ENCODE measurements at regions not wholly inside any gene's neighbourhood (a gene's known extent, or its start where the extent isn't known, plus 50 kb on each side); places are given as distances from the start of the nearest gene placed in this dataset.

- TF ChIP-seq LARP7 (IDR thresholded peaks at IDR 0.05), result no peak
- TF ChIP-seq POLR2AphosphoS5 (IDR thresholded peaks at IDR 0.05; ENCODE audit: low read length), result no peak
- no peak for TF ChIP-seq YY1 (IDR thresholded peaks at IDR 0.05; ENCODE audit: low read depth, low read length)
Observed at GRCh38 chr4:127357765-127358164, 275.0 kb upstream of the INTU start (continued).

- in situ Hi-C loops (cut with MboI) (no loop called here), intact Hi-C loops (cut with micrococcal nuclease; ENCODE audit: unreplicated experiment) (no loop called here)
- no TSS peak for BruUV-seq (replicated peaks)
- Histone ChIP-seq H3K9me3 (replicated peaks; ENCODE audit: control insufficient read depth, insufficient read depth, low read length) (no peaks in the 10 kb centered on the region), H2AFZ (ENCODE audit: control insufficient read depth, low read depth, low read length) (no peak overlapping the region), H3K4me2 (ENCODE audit: control insufficient read depth, insufficient read depth) (no peak overlapping the region), H3K36me3 (ENCODE audit: control insufficient read depth in 2 of 2, insufficient read depth in 2 of 2, low read length in 1 of 2) (no peaks in the 10 kb centered on the region), H3K4me3 (no peak overlapping the region), H3K79me2 (ENCODE audit: control insufficient read depth, insufficient read depth, low read length) (no peaks in the 10 kb centered on the region), H3K27me3 (replicated peaks in 1 of 2; ENCODE audit: control insufficient read depth in 2 of 2, insufficient read depth in 2 of 2, low read length in 1 of 2) (no peaks in the 10 kb centered on the region), H3K4me1 (ENCODE audit: control insufficient read depth, insufficient read depth, low read length) (no peaks in the 10 kb centered on the region), H4K20me1 (ENCODE audit: control insufficient read depth, insufficient read depth) (no peaks in the 10 kb centered on the region), H3K9ac (ENCODE audit: control insufficient read depth, insufficient read depth, low read length) (no peak overlapping the region), H3K27ac (ENCODE audit: control insufficient read depth, insufficient read depth) (no peak overlapping the region)
- FAIRE-seq (no peak), DNase-seq (ENCODE audit: low read depth, low spot score) (no peak), ATAC-seq (no peak)
- SMC1A ChIA-PET (ENCODE audit: uncharacterized antibody, unreplicated experiment), result no interaction called here
- POLR2A ChIA-PET, result no interaction called here
- RAD21 ChIA-PET (ENCODE audit: unreplicated experiment), result no interaction called here
- CTCF ChIA-PET, result no interaction called here
- TF ChIP-seq WRNIP1 (IDR thresholded peaks at IDR 0.05; ENCODE audit: borderline replicate concordance, low read depth, low read length) (no peak), ZNF274 (IDR thresholded peaks at IDR 0.05; ENCODE audit: insufficient read depth, insufficient read length) (no peak), GATAD2B (conservative IDR thresholded peaks at IDR 0.05; ENCODE audit: low read depth) (no peak), YY1 (IDR thresholded peaks at IDR 0.05; ENCODE audit: low read depth, low read length) (no peak), CUX1 (IDR thresholded peaks at IDR 0.05; ENCODE audit: insufficient replicate concordance, low read depth, low read length) (no peak), MLLT1 (IDR thresholded peaks at IDR 0.05) (no peak), FOXK2 (IDR thresholded peaks at IDR 0.05) (no peak), E2F4 (IDR thresholded peaks at IDR 0.05; ENCODE audit: low read depth, low read length) (no peak), E2F8 (IDR thresholded peaks at IDR 0.05; ENCODE audit: low read depth, partially characterized antibody) (no peak), TCF3 (IDR thresholded peaks at IDR 0.05; ENCODE audit: borderline replicate concordance, insufficient read depth, low read depth, low read length) (no peak), NRF1 (conservative IDR thresholded peaks at IDR 0.05; ENCODE audit: low read depth, low read length) (no peak), CEBPB (IDR thresholded peaks at IDR 0.05; ENCODE audit: borderline replicate concordance in 1 of 2, low read depth in 2 of 2, low read length in 2 of 2) (no peak)
Observed at GRCh38 chr4:127362686-127363085, 270.1 kb upstream of the INTU start.
